ENCODE measurements at regions not wholly inside any gene's neighbourhood (a gene's known extent, or its start where the extent isn't known, plus 50 kb on each side); places are given as distances from the start of the nearest gene placed in this dataset.
A peak's percentile ranks its signal among the peaks of the same experiment; 100 is the strongest.
"Not testable (repeated sequence)": the region's sequence is repeated elsewhere in the genome, so short reads cannot be mapped to it uniquely, and the experiment has no call there.

DNA sequence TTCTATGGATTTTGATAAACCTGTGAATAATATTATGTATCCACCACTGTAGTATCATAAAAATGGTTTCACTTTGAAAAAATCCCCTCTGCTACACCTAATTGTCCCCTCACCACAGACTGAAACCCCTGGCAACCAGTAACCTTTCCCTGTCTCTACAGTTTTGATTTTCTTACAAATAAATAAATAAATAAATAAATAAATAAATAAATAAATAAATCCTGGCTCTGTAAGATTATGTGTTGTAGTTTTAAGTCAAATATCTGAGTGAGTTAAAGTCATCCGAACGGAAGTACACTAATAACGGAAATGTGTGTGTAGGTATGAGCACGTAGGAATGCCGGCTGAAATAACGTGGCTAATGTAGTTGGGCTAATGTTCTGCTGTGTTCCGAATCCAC, 641.5 kb downstream of the GABRG1 start:
- DNase-seq, result no peak

DNA sequence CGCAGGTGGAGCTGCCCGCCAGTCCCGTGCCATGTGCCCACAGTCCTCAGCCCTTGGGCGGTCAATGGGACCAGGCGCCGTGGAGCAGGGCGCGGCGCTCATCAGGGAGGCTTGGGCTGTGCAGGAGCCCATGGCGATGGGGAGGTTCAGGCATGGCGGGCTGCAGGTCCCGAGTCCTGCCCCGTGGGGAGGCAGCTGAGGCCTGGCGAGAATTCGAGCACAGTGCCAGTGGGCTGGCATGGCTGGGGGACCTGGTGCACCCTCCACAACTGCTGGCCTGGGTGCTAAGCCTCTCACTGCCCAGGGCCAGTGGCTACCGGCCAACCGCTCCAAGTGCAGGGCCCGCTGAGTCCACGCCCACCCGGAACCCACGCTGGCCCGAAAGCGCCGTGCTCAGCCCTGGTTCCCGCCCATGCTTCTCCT, 646.5 kb downstream of the GABRG1 start:
- DNase-seq, result no peak

DNA sequence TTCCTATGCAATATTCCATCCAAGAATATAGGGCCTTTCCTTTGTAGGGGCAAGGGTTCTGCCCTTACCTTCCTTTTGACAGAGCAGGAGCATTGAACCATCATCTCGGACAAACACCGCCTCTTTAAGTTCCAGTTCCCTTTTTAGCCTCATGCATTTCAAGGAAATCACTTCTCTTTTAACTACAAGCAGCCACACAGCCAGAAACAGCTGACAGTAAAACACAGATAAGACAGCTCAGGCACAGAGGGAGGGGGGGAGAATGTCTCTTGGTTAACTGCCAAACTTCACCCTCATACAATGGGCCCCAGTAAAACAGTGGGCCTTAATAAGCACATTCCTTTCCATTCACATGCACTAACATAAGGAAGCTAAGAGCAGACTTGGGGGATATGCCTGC, 648.3 kb downstream of the GABRG1 start:
- DNase-seq, result no peak

DNA sequence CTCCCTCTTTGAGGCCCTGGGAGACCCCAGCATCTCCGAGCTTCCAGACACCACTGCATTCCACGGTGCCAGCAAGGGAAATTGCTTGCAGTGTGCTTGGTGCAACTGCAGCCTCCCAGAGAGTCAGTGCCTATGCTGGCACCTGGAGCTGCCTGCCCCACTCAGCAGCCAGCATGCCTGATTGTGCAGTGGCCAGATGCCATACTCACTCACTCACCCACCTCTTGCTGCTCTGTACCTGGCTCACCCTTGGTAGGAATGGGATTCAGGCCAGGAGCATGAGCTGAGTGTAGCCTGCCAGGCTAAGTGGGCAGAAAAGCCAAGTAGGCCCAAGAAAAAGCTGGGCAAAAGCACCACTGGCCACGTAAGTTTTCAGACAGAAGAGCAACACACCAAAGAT, 651.4 kb downstream of the GABRG1 start:
- DNase-seq, result no peak

DNA sequence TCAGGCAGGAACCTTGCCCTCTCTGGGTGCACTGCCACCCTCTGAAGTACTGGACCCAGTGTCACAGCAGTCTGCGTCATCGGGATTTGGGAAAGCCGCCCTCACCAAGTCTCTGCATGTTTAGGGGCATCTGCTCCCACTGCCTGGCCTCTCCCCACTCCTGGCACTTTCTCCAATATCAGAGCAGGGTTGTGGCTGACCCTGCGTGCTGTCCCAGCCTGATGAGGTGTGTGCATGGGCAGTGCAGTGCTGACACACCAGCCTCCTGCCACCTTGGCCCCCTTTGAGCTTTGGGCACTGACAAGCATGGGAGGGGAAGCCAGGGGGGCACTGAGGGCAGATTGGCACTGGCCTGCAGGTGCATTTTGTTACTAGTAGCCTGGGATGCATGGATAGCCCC, 652.5 kb downstream of the GABRG1 start:
- no peak for DNase-seq

DNA sequence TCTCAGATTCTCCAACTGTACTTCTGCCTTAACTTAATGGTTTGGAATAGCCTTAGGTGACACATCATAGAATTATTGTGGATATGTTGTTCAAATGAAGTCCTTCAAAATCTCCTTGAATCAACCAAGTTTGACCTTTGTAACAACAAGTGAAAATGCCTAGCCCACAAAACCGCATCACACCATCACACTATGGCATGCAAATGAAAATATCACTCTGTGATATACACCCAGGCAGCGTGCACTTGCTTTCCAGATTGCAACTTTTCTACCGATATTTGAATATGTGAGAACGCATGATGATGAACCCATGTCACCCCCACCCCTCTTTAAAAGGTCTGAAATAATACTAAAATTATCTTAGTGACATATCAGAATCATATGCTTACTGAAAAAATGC, 656.7 kb downstream of the GABRG1 start:
- no peak for DNase-seq

DNA sequence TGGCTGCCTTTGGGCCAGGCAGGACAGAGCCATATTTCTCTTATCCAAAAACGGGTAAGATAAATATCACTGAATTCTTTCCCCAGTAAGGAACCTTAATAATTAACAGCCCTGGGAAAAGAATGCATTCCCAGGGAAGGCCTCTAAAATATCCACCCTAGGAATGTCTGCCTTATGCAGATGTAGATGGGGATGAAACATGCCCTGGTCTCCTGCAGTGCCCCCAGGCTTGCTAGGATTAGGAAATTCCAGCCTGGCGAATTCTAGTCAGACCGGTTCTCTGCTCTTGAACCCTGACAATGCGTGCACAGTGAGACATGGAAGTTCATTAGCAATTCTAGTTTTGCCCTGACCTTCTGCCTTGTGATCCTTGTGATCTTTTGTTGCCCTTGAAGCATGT, 663.7 kb downstream of the GABRG1 start:
- not testable (repeated sequence) for DNase-seq

DNA sequence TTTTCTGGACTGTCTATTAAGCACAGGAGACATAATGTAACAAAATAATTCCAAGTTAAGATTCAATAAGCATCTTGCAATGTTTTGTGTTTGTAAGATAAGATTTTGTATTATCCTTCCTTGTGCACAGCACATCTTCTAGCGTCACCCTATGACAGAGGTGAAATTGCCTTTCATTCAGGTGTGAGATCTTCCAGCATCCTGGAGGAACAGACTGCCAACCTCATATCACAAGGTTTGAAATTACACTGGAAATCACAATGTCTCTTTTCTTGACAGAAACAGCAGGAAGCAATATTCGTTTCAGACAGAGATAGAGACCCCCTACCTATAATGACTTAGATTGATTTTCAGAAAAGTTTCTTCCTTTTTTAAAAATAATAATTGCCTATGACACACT, 668.6 kb downstream of the GABRG1 start:
- no peak for DNase-seq

DNA sequence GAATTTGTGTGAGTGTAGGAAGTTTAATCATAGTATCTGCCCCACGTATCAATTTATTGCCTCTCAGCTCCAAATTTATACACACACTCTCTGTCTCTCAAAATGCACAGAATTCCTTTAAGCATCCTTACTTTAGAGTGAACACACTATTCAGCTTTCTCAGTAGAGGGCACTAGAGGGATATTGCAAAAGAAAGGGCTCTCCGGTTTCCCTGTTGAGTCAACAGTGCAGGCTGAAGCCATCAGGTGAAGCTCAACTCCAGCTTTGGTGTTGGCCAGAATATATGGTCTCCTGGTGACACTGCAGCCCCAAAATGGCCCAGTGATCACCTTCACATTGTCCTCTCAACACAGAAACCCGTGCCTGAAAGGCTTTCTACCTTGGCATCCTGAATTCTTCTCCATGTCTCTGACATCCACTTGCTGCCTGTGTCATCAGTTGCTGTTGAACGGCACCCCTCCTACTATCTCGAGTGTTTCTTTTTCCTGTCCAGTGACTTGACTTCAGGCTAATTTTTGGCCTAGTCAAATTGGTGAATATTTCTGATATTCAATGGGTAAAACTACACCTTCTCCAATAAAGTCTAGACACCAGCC, 670.5 kb downstream of the GABRG1 start:
- DNase-seq, result peak; percentile 5 to 41 (median 15)

DNA sequence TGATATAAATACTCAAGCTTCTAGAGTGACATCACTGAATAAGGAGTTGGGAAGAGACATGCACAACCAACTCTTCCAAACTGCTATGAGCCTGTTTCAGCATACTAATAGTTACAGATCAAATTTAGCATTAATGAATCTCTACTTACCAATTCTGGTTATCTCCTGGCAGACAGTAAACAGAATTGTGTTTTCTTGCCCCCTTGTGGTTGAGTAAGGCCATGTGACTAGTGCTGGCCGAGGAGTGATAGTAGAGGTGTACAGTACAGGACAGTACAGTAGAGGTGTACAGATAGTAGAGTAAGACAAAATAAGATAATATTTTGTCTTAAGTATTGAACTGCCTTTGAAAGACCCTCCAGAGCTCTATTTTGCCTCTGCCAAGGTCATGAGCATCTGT, 681.4 kb downstream of the GABRG1 start:
- peak in 1 of 3 donors; percentile 13 for DNase-seq

DNA sequence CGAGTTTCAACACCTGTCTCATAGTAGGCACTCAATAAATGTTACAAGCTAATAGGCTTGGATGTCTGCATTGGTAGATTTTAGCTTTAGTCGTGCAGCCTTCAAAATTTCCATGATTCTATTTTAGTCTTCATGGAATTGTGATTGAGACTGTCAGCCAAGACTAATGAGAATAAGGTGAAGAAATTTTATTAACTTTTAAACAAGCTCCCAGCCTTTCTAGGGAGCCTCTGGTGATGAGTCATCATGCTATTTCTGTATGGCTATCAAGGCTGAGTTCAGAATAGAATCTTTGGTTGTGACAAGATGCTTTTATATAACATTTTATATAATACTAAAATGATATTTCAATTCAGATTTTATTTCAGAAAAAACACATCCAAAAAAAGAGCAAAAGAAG, 685.8 kb downstream of the GABRG1 start:
- no peak for DNase-seq

DNA sequence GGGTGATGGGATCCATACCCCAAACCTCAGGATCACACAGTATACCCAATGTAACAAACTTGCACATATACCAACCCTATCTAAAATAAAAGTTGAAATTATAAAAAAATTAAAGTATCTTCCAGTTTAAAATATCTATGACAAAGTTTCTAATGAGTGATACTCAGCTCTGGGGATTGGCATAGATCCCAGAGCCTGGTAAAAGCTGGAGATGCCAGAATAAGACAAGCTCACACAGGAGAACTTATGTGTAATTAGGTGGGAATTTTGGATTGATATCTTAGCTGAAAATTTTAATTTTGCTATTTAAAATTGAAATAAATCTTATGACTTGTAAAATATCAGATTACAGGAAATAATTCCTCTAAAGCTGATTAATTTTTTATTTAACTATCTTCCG, 686.5 kb downstream of the GABRG1 start:
- no peak for DNase-seq

DNA sequence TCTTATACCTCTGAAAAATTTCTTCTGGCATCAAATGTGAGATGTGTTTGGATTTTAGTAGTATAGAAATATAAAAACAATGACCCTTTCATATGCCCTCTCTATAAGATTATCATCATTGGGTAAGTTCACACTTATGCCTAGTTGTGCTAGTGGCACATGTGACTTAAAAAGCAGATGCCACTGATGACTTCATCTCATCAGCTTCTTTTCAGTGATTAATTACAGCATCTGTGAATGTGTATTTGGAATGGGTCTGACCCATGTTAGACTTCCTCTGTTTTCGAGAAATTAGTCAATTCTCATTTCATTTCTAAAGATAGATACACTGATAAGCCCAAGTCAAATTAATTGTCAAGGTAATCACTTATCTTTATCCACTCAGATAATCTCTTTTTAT, 698.7 kb downstream of the GABRG1 start:
- DNase-seq, result no peak

DNA sequence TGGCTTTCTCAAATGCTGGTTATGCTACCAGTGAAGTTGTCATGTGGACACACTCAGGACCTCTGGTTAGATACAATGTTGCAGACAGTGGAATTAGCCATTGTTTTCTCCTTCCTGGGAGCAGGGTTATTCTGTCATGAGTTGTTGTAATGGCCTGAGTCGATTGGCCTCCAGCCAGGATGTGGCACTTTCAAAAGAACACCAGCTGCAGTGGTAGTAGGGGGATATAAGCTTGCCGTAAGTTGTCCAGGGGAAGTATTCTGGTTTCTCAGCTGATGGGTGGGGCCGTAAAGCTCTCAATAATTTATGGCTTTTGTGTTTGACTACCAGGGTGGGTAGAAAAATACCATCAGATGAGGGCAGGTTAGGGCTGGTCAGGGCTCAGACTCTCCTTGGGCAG, 697.5 kb upstream of the GNPDA2 start:
- peak in 2 of 3 donors; percentile 10 to 31 for DNase-seq

DNA sequence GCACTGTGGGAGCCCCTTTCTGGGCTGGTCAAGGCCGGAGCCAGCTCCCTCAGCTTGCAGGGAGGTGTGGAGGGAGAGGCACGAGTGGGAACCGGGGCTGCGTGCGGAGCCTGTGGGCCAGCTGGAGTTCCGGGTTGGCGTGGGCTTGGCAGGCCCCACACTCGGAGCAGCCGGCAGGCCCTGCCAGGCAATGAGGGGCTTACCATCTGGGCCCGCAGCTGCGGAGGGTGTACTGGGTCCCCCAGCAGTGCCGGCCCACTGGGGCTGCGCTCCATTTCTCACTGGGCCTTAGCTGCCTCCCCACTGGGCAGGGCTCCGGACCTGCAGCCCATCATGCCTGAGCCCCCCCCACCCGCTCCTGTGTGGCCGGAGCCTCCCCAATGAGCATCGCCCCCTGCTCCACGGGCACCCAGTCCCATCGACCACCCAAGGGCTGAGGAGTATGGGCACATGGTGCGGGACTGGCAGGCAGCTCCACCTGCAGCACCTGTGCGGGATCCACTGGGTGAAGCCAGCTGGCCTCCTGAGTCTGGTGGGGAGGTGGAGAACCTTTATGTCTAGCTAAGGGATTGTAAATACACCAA, 693.8 kb upstream of the GNPDA2 start:
- not testable (repeated sequence) for DNase-seq

DNA sequence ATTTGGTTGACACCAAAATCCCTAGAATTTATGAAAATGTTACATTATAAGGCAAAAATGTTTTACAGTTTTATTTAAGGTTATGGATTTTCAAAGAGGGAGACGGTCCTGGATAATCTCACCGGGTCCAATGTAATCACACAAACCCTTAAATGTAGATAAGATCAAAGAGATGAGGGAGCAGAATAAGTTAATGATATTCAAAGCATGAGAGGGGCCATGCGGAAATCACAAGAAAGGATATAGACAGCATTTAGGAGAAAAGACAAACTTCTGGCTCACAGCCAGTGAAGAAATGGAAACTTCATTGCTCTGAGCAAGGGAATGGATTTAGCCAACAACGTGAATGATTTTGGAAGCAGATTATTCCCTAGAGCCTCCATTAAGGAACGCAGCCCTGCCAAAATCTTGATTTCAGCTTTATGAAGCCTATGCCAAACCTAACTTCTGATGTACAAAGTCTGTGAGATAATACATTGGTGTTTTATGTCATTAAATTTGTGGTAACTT, 684.4 kb upstream of the GNPDA2 start:
- DNase-seq, result peak in 2 of 3 donors; percentile 21 to 37

DNA sequence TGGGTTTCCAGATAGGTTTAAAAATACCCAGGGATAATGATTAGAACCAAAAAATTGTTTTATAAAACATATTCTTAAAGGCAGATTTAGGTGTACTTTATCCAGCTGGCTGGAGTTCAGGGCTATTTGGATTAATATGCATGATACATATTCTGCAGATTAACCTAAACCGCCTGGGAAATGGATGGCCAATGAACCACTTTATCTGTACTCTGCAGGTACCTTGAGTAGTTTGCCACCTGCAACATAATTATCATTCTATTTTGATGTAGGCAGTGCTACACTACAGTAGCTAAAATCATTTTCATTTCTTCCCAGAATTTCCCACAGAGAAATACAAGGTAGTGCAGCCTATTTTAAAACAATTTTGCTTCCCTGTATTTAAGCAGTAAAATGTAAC, 683.2 kb upstream of the GNPDA2 start:
- DNase-seq, result no peak

DNA sequence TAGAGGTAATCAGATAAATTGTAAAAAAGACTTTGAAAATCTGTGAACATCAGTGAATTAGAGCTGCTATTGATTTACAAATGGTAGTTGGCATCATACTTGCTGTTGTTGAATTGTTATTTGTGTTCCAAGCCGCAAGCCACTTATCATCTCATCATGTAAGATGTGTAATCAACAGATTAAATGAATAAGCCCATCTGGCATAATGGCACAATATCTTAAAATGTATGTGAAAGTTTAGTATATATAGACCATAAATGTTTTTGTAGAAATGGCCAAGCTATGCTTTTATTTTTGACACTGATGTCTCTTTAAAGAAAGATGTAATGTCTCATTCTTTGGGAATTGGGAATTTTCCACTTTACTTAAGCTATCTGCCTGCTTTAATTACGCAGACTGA, 682.6 kb upstream of the GNPDA2 start:
- DNase-seq, result no peak

DNA sequence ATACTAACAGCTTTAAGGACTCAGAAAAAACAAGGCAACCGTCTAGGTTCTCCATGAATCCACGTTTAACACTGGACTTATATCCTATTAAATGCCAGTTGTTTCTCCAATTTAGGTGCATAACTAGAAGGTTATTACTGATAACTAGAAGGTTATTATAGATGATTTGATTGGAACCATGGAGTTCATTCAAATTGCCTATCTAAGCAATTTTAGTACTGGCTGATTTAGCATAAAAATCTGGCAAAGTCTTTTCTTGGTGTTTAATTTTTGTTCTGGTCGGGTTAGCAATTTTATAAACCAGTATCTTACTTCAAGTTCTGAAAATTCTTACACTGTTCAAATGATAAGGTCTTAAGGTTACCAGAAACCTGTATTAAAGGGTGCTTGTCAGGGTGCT, 672.8 kb upstream of the GNPDA2 start:
- DNase-seq, result no peak

DNA sequence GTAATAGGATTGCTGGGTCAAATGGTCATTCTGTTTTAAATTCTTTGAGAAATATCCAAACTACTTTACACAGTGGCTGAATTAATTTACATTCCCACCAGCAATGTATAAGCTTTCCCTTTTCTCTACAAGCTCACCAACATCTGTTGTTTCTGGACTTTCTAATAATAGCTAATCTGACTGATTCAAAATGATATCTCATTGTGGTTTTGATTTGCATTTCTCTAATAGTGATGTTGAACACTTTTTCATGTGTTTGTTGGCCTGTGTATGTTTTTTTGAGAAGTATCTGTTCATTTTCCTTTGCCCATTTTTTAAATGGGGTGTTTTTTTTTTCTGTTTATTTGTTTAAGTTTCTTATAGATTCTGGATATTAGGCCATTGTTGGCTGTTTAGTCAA, 659.0 kb upstream of the GNPDA2 start:
- no peak for DNase-seq

DNA sequence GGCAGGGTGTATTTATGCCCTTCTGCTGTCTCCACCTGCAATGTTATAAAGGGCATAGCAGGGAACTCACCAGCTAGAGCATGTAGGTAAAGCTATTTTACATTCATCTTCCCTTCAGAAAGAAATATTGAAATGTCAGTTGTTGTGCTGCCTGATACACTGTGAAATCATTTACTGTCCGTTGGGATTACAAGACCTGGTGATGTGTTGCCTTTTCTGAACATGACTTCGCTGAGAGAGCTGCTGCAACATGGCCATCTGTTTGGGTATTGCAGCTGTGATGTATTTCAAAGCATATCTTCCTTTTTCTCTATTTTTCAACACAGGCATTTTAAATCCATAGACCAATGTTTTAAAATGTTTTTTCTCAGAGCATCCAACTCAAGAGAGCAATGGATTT, 644.1 kb upstream of the GNPDA2 start:
- DNase-seq, result no peak

DNA sequence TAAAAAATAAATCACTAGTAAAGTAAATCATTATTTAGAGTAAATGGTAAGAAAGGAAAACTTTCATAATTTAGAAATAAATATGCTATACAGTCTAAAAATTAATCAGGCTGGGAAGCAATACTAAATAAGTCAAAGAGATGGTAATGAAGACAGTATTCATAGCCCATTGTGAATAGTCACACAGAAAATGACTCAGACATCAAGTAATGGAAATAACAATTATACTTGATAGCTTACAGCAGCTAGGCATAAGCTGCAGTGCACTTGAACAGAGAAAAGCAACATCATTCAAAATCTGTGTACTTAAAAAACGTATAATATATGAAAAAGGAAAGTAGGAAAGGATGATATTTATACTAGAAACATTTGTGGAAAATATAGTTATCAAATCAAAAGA, 642.5 kb upstream of the GNPDA2 start:
- no peak for DNase-seq

DNA sequence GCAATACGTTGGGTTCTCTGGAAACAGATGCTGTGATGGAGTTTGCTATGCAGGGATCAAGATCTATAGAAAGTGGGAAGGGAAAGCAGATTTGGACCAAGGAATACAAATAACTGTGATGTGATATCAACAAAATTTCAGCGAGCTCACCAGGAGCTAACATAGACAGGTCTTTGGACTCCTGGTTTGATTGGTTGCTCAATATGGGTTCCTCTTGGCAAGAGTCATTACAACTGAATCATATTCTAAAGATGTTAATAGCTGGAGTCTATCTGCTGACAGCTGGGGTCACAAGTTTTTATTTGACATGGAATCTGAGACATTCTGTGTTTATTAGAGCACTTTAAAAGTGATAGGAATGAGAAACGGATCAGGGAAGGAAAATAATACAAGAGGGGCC, 637.6 kb upstream of the GNPDA2 start:
- no peak for DNase-seq

Data from muscle of back (tissue), 3 donors.